NCI-H1694 treated with DMSO at 0.1 percent for 48 hours (cell line): ENCODE measurements at regions not wholly inside any gene's neighbourhood (a gene's known extent, or its start where the extent isn't known, plus 50 kb on each side); places are given as distances from the start of the nearest gene placed in this dataset.

ENCODE experiments used
- DNase-seq: peaks from one replicate; lab custom pipeline; 2025; lab: John Stamatoyannopoulos, UW

DNA sequence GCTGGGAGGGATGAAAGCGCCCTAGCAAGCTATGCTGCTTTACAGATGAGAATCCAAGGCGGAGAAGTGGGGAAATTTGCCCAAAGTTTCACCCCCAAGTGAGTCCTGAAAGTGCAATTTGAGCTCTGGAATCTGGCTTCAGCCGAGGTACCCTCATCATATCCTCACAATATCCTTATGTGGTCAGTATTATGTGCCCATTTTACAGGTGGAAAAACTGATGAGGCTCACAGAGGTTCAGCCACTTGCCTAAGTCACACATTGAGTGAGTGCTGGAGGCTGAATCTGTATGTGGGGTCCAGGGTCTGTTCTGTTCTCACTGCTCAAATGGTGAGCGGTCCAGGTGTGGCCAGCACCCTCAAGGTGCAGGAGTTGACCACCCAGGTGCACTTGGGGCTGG lies 85.3 kb downstream of the MATN1 start:
- DNase-seq = no peak

DNA sequence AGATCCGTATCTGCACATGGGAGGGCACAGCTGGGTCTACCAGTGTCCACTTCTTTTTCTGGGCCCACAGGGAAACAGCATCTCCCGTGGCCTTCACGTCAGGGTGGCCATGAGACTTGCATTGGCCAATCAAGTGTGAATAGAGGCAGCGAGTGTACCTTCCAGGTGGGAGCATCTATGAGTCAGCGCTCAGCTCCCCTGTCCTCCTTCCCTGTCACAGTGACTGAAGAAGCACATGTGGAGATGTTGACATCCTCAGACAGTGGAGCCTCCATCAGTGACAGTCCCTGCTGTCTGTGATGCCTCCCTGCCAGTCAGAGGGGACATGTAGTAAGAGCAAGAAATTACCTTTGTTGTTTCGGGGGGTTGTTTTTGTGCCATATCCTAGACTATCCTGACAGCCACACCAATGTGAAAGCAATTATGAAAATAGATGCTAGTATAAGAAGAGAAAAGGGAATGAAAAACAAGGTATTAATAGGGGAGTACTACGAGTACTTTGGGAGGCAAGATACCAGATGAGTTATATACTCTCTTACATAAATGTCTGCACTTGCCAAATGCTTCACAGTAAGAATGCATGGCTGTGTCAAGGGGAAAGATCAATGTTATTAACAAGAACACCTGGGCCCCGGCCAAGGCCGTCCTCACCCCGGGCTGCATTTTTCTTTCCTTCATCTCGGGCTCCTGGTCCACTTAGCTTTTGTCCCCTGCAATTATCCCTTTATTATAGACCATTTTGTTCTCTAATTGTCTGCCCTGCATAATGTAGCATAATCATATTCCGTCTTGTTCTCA lies 86.0 kb downstream of the MATN1 start:
- DNase-seq = no peak

DNA sequence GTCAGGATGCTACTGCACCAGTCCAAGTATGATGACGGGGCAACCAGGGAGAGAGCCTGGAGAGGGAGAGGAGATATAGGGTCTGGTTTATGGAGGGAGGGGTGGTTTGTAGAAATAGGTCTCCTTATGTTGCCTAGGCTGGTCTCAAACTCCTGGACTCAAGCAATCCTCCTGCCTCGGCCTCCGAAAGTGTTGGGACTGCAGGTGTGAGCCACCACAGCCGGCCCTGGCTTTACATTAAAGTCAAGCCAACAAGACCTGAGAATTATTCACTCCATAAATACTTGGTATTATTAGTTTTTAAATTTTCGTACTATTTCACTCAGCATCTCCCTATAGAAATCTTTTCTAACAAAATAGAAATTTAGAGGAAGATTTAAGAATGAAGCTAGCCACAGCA lies 86.8 kb downstream of the MATN1 start:
- DNase-seq = no peak

DNA sequence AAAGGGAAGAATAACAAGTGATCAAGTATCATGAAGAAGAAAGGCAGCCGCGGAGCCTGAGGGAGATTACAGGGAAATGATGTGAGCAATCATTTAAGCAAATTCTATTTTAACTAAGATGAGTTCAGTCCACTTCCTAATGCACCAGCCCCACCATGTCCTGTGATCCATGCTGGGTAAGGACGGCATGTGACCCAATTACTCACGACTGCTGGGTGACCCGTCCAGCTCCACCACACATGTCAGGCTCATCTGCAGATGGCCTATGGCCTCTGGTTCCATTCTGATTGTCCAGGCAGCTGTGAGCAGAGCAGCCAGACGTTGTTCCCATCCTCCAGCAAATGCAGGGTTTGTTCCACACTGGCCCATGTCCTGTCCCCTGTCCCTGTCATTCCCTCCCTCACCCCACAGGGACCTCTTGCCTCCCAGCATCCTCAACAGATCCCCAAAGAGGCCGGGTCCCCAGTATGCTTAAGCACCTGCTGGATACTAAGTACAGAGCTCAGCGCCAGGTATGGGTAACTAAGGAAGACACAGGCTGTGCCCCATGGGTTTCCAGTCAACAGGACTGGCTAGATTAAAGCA lies 87.9 kb downstream of the MATN1 start:
- no peak for DNase-seq

DNA sequence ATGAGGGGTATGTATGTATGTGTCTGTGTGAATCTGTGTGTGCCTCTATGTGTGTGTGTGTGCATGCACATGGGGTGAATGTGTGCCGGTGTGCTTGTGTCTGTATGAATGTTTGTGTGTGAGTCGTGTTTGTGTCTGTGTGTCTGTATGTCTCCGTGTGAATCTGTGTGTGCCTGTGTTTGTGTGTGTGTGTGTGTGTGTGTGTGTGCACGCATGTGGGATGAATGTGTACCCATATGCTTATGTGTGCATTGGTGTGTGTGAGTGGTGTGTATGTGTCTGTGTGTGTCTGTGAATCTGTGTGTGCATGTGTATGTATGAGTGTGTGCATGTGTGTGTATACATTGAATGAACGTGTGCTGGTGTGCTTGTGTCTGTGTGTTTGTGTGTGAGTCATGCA lies 88.9 kb downstream of the MATN1 start:
- DNase-seq = no peak

DNA sequence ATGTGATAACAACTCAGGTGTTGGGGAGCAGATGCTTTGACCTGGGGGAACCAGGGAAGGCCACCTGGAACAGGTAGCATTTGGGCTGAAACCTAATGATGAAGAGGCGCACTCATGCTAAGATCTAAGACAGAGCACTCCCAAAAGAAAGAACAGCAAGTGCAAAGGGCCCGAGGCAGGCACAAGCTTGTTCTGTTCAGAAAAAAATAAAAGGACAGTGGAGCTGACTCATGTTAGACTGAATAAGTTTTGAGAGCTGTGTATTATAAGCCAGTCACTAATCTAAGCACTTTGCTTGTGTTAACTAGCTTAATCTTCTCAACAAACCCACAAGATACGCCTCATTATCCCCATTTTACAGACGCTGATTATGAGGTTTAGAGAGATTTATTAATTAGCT lies 90.1 kb downstream of the MATN1 start:
- no peak for DNase-seq

DNA sequence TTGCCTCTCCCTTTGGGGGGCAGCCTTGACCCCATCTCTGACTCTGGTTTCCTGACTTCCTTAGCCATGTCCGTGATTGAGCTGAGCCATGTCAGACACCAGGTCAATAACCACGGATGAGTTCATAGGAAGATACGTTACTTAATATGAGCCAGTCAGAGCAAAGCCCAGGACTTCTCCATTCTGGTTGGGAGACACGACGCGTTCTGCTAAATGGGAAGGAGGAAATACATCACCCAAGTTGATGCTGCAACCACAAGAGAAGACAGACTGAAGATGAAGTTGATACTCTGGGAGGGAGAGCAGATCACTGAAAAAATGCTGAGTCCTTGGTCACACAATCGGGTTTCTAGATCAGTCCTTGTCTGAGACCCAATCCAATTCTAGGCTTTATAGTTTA lies 90.9 kb downstream of the MATN1 start:
- no peak for DNase-seq

DNA sequence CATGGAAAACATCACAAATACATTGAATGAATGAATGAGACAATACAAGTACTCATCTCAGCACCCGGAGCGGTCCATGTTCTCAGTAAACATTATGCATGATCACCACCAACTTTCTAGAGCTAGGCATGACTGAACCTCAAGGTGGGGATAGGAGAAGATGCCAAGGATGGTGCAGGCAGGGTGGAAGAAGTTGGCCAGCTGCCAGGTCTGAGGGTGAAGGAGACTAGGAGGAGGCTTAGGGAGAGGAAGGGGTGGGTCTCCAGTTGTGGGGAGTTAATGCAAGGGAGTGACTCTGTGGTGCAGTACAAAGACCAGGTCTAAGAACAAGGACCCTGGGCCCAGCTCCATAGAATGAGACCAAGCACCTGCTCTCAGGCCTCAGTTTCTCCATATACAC lies 91.7 kb downstream of the MATN1 start:
- DNase-seq = no peak

DNA sequence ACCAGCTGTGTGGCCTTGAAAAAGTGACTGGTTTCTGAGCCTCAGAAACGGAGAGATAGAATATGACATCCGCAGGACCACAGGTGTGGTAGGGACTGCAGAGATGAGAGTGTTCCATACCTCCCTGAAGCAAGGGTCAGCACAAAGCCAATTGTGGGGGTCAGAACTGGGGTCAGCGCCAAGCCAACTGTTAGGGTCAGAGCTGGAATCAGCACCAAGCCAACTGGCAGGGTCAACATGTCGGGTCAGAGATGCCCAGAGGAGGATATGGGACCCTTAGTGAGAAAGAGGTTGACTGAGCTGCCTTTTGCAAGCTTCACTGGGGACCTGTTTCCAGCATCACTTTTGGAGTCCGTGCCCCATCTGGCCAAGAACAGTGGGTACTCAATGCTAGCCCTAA lies 93.9 kb downstream of the MATN1 start:
- DNase-seq = no peak

DNA sequence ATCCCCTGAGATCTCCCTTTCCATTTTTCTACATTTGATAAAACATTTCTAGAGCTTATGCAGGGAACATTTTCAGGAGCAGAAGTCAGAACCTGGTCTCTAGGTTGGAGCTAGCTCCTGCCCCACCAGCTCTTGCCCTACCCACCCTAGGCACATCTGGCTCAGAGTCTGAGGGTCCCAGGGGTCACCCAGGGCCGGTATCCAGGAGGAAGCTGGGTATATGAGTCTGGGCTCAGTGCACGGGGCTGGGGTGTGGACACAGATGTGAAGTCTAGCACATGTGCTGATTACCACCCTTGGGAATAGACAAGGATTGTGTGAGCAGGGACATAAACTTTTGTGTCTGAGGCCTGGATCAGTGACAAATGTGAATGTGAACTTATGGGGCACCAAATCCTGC lies 95.4 kb downstream of the MATN1 start:
- no peak for DNase-seq

DNA sequence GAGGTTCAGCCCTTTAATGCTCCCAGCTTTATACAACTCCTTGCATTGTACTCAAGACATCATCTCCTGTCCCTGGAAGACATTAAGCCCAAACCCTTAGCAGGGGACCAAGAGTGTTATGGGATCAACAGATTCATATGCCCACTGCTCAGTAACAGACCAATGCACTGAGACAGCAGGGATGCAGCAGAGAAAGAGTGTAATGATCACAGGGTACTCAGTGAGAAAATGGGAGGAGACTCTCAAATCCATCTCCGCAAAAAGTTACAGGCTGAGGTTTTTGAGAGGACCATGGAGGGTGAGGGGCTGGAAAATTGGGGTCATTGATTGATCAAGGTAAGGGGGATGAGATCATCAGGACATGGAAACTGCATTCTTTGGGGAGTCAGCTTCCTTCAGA lies 96.2 kb downstream of the MATN1 start:
- DNase-seq = no peak

DNA sequence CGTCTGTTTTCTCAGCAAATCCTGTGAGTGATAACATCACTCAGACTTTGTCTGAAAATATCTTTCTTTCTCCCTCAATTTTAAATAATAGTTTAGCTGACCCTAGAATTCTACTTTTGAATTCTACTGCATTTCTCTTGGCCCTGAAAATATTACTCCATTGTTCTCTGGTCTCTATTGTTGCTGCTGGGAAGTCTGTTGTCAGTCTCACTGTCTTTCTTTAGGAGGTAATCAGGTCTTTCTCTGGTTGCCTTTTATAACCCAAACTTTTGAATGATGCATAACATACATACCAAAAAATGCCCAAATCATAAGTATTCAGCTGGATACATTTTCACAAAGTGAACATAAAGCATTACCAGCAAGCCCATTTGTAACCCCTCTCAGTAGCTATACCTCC lies 100.0 kb downstream of the MATN1 start:
- no peak for DNase-seq

DNA sequence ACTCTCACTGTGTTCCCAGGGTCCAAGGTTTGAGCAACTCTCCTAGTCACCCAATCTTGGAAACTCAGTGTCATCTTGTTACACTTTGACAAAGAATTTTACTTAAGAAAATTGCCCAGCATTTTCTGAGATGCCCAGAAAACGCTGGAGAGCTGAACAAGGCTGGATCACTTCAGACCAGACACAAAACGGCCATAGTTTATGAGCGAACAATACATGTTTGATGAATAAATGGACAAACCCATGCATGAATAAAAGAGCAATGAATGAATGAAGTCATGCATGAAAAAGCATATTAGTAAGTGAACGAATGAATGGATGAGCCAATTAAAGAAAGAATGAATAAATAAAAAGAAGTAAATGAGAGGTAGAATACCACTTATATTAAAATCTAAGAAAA lies 103.8 kb downstream of the MATN1 start:
- no peak for DNase-seq

DNA sequence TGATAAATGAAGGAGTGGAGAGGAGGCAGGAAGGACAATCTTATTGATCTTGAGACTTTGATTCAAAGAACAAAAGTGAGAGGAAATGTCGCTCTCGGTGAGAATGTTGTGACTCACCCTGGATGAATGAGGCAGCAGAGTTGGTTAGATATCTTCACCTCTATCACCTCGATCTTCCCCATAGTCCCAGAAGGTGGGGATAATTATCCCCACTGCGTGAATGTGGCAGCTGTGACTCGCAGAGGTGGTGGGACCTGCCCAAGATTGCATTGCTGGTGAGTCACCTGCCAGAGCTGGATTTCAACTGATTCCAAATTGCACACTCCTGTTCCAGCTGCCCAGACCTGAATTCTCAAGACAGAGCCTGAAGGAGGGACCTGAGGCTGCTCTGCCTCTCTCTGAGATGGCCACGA lies 105.0 kb downstream of the MATN1 start:
- DNase-seq = no peak

DNA sequence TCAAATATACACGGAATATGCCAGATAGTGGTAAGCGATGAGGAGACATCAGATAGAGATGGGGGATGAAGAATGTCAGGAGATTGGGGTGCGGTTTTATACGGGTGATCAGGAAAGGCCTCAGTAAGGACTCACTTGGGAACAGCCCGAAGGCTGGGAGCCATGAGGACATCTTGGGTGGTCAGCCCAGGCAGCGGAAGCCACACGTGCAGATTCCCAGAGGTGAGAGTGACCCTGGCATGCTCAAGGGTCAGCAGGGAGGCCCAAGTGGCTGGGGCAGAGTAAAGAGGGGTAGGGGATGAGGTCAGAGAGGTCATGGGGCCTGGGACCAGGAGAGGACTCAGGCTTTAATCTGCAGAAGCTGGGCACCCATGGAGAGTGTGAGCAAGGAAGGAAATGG lies 106.6 kb downstream of the MATN1 start:
- DNase-seq = no peak

DNA sequence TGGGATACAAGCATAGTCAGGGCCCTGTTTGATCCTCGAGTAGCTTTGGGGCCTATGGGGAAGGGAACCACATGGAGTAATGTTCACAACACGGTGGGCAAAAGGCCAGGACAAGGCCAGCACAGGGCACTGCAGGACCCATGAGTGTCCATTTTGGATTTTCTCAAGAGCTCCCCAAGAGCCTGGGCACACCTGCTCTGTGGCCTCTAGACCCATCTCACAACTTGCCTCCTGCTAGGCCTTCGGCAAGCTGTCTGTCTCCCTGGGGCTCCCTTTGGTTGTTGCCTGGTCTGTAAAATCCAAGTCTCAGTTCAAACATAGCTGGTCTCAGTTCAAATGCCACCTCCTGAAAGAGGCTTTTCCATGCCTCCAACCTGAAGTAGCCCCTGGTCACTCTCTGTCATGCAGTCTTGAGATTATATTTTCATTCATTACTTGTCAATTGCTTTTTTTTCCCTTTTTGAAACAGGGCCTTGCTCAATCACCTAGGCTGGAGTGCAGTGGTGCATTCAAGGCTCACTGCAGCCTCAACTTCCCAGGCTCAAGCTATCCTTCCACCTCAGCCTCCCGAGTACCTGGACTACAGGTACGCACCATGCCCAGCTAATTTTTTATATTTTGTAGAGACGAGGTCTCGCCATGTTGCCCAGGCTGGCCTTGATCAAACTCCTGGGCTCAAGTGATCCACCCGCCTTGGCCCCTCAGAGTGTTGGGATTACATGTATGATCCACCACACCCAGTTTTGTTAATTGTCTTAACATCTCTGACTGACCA lies 107.4 kb downstream of the MATN1 start:
- no peak for DNase-seq

DNA sequence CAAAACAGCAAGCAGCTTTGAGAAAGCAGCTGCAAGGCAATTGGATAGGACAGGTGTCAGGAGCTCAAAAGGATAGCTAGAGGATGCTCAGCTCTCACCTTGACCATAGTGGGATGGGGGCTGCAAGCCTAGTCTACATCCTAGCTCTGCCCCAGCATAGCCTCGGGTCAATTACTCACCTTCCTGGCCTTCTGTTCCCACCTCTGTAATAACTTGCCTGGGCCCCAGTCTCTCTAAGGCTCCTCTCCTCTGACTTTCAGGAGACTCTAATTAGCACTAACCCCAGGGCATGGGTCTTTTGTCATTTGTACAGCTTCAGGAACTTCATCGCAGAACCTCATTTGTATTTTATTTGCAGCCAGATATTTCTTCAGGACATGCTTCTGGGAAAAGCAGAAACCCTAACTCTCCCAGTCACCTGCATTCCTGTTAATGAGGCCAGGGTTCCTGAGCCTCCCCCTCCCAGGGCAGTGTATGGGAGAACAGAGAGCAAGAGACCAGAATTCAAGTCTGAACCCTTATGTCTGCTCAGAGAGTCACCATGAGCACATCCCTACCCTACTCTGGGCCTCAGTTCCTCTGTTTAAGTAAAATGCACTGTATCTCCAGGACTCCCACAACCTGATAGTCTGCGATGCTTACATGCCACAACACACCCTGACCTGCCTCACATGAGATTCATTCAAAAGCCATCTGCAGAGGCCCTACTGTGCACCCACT lies 108.1 kb downstream of the MATN1 start:
- DNase-seq = no peak

DNA sequence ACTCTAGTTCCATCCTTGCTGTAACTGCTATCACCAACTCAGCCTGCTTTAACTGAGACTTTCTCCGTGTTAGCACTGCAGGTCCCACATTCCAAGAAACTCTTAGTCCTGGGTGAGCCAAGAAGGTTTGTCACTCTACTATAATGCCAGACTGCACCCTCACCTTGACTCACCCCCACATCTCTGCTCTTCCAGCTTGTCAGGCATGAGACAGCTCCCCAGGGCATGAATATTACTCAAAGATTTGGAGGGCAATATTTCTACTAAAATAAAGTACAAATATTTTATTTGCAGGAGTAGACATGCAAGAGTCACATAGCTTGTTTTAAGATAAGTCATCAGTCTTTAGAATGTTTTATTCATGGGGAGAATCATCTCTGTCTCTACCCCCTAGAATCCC lies 110.2 kb downstream of the MATN1 start:
- DNase-seq = no peak

DNA sequence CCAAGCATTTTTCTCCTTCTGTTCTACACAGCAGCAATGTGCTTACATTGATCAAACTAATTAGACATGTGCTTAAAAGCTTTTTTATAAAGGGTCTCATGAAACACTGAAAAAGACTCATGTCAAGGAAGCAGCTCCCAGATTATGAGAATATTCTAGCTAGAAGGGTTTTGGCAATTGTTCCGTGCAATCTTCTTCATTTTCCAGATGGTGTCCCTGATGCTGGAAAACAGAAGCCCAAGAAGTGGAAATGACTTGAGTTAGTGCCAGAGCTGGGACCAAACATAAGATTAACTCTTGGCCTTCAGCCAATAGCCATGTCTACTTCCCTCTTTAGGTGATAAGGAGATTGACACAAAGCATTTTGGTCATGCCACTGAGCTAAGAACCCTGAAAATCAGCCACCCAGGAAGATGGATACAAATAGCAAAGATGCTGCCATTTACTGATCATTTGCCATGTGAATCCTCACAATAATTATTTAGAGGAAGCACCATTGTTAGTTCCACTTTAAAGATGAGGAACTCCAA lies 110.8 kb downstream of the MATN1 start:
- DNase-seq = no peak

DNA sequence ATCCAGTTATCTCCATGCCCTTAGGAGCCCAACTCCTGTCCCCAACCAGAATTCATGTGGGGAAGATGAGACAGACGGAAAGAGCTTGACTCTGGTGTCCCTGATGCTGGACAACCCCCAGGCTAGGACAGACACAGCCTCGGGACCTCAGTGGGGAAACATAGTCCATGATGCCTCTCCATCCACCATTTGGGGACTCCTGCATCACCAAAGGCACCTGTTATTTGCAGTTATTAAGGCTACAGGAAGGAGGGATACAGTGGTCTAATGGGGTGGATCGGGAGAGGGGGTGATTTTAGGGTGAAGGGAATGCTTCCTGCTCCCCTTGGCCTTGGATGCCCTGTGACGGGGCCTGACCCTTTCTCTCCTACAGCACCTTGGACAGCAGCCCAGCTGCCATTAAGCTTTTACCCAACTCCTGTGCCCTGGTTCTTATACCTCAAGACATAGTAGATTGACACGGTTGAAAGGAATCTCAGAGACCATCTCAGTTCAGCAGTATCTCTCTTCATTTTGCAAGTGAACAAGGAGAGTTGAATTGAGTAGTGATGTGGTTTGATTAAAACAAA lies 111.6 kb downstream of the MATN1 start:
- no peak for DNase-seq

DNA sequence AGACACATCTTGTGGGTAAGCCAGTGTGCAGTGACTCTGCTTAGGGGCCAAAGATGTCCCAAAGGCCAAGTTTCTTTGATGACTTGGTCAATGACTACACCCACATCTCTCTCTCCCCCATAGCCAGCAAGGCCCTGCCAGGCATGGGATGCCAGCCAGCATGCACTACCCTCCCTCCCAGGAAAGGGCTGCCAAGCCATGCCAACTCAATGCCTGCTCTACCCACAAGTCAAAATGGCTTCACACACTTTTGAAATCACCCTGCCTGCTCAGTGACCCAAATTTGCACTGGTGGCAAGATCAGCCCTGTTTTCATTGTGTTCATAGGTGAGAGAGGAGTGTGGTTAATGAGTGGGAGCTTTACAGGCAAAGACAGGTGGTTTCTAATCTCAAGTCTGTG lies 112.5 kb downstream of the MATN1 start:
- DNase-seq = no peak

DNA sequence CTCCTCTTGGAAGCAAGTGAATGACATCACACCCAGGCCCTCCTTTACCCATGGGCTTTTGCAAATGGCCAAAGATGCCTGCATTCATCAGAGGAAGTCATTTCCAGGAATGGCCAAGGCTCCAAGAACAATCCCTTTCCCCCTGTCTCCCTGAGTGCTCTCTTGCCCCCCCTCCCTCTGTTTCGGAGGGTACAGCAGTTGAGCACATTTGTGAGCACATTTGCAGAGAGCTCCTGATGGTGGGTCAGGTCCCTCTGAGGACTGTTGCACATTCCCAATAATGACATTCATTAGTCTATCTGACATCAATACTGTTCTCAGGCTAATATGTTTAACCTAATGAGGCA lies 113.4 kb downstream of the MATN1 start:
- no peak for DNase-seq
